ENCODE measurements at regions not wholly inside any gene's neighbourhood (a gene's known extent, or its start where the extent isn't known, plus 50 kb on each side); places are given as distances from the start of the nearest gene placed in this dataset.

DNA sequence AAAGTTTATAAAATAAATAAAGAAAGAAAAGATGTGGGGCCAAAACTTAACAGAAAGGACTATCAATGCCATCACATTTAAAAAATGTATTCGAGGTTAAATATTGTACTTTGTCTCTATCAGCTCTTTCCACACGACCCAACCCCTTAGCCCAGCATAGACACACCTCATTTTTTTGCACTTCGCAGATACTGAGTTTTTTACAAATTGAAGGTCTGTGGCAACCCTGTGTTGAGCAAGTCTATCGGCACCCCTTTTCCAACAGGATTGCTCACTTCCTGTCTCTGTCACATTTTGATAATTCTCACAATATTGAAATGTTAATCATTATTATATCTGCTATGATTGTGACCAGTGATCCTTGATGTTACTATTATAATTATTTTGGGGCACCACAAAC is 151.6 kb upstream of the TBX20 start:
- Mint-ChIP-seq H3K27ac (no peak overlapping the region), H3K36me3 (ENCODE audit: low read depth) (no peaks in the 10 kb centered on the region), H3K4me3 (no peak overlapping the region), H3K9me3 (no peaks in the 10 kb centered on the region), H3K4me1 (ENCODE audit: low read depth) (no peaks in the 10 kb centered on the region), H3K27me3 (peaks cover 3% of the 10 kb centered on the region)
- ChIA-PET CTCF (no interaction called here), POLR2A (no interaction called here)
- DNase-seq (no peak), ATAC-seq (no peak)
- TF ChIP-seq, protein P1, sequence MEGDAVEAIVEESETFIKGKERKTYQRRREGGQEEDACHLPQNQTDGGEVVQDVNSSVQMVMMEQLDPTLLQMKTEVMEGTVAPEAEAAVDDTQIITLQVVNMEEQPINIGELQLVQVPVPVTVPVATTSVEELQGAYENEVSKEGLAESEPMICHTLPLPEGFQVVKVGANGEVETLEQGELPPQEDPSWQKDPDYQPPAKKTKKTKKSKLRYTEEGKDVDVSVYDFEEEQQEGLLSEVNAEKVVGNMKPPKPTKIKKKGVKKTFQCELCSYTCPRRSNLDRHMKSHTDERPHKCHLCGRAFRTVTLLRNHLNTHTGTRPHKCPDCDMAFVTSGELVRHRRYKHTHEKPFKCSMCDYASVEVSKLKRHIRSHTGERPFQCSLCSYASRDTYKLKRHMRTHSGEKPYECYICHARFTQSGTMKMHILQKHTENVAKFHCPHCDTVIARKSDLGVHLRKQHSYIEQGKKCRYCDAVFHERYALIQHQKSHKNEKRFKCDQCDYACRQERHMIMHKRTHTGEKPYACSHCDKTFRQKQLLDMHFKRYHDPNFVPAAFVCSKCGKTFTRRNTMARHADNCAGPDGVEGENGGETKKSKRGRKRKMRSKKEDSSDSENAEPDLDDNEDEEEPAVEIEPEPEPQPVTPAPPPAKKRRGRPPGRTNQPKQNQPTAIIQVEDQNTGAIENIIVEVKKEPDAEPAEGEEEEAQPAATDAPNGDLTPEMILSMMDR (IDR thresholded peaks at IDR 0.05) = no peak
- intact Hi-C loops (cut with micrococcal nuclease) = no loop called here

DNA sequence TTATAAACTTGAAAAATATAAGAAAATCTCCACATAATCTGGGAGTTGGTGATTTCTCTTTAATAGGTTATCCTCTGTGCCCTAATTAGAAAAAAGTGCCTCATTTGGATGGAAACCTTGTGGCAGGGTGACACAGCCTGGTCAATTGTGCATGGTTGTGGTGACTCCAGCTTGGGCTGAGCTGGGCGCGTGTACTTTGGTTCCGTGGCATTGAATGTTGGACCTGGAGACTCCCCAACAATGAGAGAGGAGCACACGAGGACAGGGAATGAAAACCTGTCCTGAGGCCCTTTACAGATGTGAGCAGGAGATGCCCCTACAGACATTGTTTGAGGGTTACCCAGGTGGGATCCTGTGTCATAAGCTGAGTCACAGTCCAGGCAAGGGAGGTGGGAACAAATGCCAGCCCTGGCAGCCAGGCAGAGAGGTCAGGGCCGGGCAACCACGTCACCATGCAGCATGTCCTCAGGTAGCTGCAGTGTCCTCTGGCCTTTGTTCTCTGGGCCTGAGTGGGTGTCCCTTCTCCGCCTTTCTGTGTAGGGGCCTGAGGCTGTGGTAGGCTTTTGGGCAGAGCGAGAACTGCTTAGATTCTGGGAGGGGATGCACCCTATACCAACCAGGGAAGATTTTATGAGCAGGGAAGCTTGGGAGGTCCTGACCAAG is 147.4 kb upstream of the TBX20 start:
- ChIA-PET POLR2A (interaction anchor here (0.6 to 0.9 kb wide), 2 partner anchors 37 to 383 kb away, joined by 3 read pairs; no protein-coding TSS in a partner anchor), CTCF (no interaction called here)
- TF ChIP-seq, protein P1 (IDR thresholded peaks at IDR 0.05) = no peak
- H3K9me3 Mint-ChIP-seq = no peaks in the 10 kb centered on the region
- H3K36me3 Mint-ChIP-seq (ENCODE audit: low read depth) = no peaks in the 10 kb centered on the region
- no peak overlapping the region for H3K27ac Mint-ChIP-seq
- DNase-seq = no peak
- intact Hi-C loops (cut with micrococcal nuclease) = no loop called here
- ATAC-seq = no peak
- no peaks in the 10 kb centered on the region for H3K4me1 Mint-ChIP-seq (ENCODE audit: low read depth)
- H3K27me3 Mint-ChIP-seq = peaks cover 2% of the 10 kb centered on the region
- H3K4me3 Mint-ChIP-seq = no peak overlapping the region

DNA sequence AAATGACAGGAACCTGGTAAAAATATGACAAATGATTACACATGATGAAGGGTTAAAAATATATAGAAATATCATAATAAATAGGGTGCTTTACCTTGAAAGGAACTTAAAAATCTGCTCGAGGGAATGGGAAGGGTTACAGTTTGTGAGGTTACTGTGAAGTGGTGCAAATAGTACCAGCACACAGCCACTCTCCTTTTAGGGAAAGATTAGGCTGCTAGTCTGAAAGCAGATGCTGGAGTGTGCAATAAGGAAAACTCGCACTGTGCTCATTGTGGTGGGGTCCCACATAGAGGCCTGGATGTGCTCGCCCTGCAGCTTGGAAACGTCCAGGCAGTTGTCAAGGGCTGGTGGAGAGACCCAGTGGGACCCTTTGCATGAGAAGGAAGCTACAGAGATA is 145.9 kb upstream of the TBX20 start:
- Mint-ChIP-seq H3K36me3 (ENCODE audit: low read depth) (no peaks in the 10 kb centered on the region), H3K27ac (no peak overlapping the region), H3K27me3 (peaks cover 4% of the 10 kb centered on the region), H3K4me3 (no peak overlapping the region), H3K4me1 (ENCODE audit: low read depth) (no peaks in the 10 kb centered on the region), H3K9me3 (no peaks in the 10 kb centered on the region)
- DNase-seq (no peak), ATAC-seq (no peak)
- POLR2A ChIA-PET = no interaction called here
- intact Hi-C loops (cut with micrococcal nuclease) = no loop called here
- TF ChIP-seq, protein P1 (IDR thresholded peaks at IDR 0.05) = no peak
- CTCF ChIA-PET = no interaction called here

DNA sequence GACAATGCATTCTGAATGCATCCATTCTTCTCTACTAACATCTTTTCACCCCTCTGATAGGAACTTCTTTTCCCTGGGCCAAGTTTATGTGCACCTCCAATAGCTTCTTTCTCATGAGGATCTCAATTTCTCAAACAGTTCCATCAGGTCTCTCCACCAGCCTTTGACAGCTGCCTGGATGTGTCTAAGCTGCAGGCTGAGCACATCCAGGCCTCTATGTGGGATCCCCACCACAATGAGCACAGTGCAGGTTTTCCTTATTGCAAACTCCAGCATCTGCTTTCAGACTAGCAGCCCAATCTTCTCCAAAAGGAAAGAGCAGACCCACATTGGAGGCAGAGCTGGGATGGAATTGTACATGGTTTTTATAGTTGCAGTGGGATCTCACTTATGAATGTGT is 145.3 kb upstream of the TBX20 start:
- ATAC-seq (no peak), DNase-seq (no peak)
- ChIA-PET CTCF (no interaction called here), POLR2A (no interaction called here)
- H3K4me1 Mint-ChIP-seq (ENCODE audit: low read depth) = no peaks in the 10 kb centered on the region
- H3K36me3 Mint-ChIP-seq (ENCODE audit: low read depth) = no peaks in the 10 kb centered on the region
- no peaks in the 10 kb centered on the region for H3K9me3 Mint-ChIP-seq
- H3K4me3 Mint-ChIP-seq = no peak overlapping the region
- H3K27me3 Mint-ChIP-seq = peaks cover 5% of the 10 kb centered on the region
- TF ChIP-seq, protein P1 (IDR thresholded peaks at IDR 0.05) = no peak
- no peak overlapping the region for H3K27ac Mint-ChIP-seq
- intact Hi-C loops (cut with micrococcal nuclease) = no loop called here

DNA sequence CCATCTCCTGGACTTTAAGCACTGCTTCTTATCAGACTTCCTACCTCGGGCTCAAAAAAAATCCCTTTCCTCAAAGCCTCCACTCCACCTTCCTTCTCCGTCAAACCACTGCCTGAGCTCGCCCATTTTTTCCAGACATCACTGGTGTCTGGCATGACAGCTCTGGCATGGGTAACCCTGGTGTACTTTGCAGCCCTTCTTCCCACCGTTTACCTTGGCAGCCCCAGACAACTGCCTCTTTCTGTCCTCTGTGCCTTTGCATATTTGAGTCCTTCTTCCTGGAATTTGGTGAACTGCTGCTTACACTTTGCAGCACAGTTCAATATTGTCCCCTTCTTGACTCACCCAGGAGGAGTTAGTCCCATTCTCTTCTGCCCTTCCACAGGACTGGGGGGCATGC is 144.6 kb upstream of the TBX20 start:
- Mint-ChIP-seq H3K4me3 (no peak overlapping the region), H3K4me1 (ENCODE audit: low read depth) (no peaks in the 10 kb centered on the region), H3K27me3 (peaks cover 5% of the 10 kb centered on the region), H3K9me3 (no peaks in the 10 kb centered on the region), H3K27ac (no peak overlapping the region), H3K36me3 (ENCODE audit: low read depth) (no peaks in the 10 kb centered on the region)
- DNase-seq (no peak), ATAC-seq (no peak)
- intact Hi-C loops (cut with micrococcal nuclease) = no loop called here
- ChIA-PET POLR2A (no interaction called here), CTCF (interaction anchor here (0.7 kb wide), 1 partner anchor 191 kb away, joined by 3 read pairs; no protein-coding TSS in a partner anchor)
- TF ChIP-seq, protein P1 (IDR thresholded peaks at IDR 0.05) = no peak

Data from activated CD8-positive, alpha-beta T cell treated with anti-CD3 and anti-CD28 coated beads for 36 hours (primary cell).